ENCODE measurements at regions not wholly inside any gene's neighbourhood (a gene's known extent, or its start where the extent isn't known, plus 50 kb on each side); places are given as distances from the start of the nearest gene placed in this dataset.

- TF ChIP-seq CTCF (IDR thresholded peaks at IDR 0.05) (no peak), POLR2AphosphoS5 (IDR thresholded peaks at IDR 0.05) (no peak)
Measured at GRCh38 chr7:375901-376305, 85.9 kb downstream of the FOXL3 start.

All from prostate gland (tissue), 2 donors.